ENCODE measurements at regions not wholly inside any gene's neighbourhood (a gene's known extent, or its start where the extent isn't known, plus 50 kb on each side); places are given as distances from the start of the nearest gene placed in this dataset.

DNA sequence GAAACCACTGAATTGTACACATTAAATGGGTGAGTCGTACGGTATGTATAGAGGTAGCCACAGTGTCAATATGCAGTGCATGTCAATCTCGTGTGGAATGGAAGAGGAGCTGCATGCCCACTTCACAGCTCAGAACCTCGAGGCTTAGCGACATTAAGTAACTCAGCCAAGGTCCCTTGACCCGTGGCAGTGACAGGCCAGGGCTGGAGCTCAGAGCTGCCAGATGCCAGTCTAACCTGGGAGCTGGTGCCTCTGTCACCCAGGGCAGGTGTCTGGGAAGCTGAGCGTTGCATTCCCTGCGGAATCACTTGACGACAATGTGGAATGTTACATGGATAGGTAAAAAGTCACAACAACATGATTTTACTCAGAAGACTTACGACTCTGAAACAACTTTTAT is 298.1 kb downstream of the FOXL1 start:
- Histone ChIP-seq H3K27ac (ENCODE audit: control insufficient read depth, insufficient read depth) (no peak overlapping the region), H3K4me3 (no peak overlapping the region), H3K79me2 (ENCODE audit: control insufficient read depth, insufficient read depth, low read length) (no peaks in the 10 kb centered on the region), H3K4me1 (ENCODE audit: control insufficient read depth, insufficient read depth, low read length) (no peaks in the 10 kb centered on the region), H3K4me2 (ENCODE audit: control insufficient read depth, insufficient read depth) (no peak overlapping the region), H3K27me3 (replicated peaks in 1 of 2; ENCODE audit: control insufficient read depth in 2 of 2, insufficient read depth in 2 of 2, low read length in 1 of 2) (peaks cover 0 to 3% of the 10 kb centered on the region in 2 experiments; a peak in 3 of 4 replicates), H2AFZ (ENCODE audit: control insufficient read depth, low read depth, low read length) (no peak overlapping the region), H3K36me3 (ENCODE audit: control insufficient read depth in 2 of 2, insufficient read depth in 2 of 2, low read length in 1 of 2) (no peaks in the 10 kb centered on the region), H3K9me3 (replicated peaks; ENCODE audit: control insufficient read depth, insufficient read depth, low read length) (no peaks in the 10 kb centered on the region), H3K9ac (ENCODE audit: control insufficient read depth, insufficient read depth, low read length) (no peak overlapping the region), H4K20me1 (ENCODE audit: control insufficient read depth, insufficient read depth) (no peaks in the 10 kb centered on the region)
- BruUV-seq (replicated peaks): no TSS peak
- ATAC-seq (no peak), DNase-seq (ENCODE audit: low read depth, low spot score) (no peak), FAIRE-seq (no peak)
- SMC1A ChIA-PET (ENCODE audit: uncharacterized antibody, unreplicated experiment): interaction anchor here (1.5 kb wide), 1 partner anchor 312 kb away, joined by 3 read pairs; no protein-coding TSS in a partner anchor
- RAD21 ChIA-PET (ENCODE audit: unreplicated experiment): no interaction called here
- POLR2A ChIA-PET: no interaction called here
- in situ Hi-C loops (cut with MboI): loop anchor here (10.0 kb wide), 1 partner anchor 312 kb away; the partner anchor contains the start of gene FOXC2
- WGBS (ENCODE audit: insufficient coverage, insufficient replicate concordance, low lambda C conversion rate, missing lambda C conversion rate): 27% methylated on average over 10 of the region's 10 CpGs
- CTCF ChIA-PET: interaction anchor here (1.0 to 1.8 kb wide), 3 partner anchors 117 to 312 kb away, joined by 3 to 11 read pairs (median 5); no protein-coding TSS in a partner anchor
- intact Hi-C loops (cut with micrococcal nuclease; ENCODE audit: unreplicated experiment): loop anchor here (10.0 kb wide), 1 partner anchor 188 kb away; no protein-coding TSS in a partner anchor
- TF ChIP-seq, protein P1, sequence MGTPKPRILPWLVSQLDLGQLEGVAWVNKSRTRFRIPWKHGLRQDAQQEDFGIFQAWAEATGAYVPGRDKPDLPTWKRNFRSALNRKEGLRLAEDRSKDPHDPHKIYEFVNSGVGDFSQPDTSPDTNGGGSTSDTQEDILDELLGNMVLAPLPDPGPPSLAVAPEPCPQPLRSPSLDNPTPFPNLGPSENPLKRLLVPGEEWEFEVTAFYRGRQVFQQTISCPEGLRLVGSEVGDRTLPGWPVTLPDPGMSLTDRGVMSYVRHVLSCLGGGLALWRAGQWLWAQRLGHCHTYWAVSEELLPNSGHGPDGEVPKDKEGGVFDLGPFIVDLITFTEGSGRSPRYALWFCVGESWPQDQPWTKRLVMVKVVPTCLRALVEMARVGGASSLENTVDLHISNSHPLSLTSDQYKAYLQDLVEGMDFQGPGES (IDR thresholded peaks at IDR 0.05): no peak
- TF ChIP-seq ASH2L (IDR thresholded peaks at IDR 0.05; ENCODE audit: borderline replicate concordance, low read depth): no peak
- no peak for TF ChIP-seq TARDBP (IDR thresholded peaks at IDR 0.05; ENCODE audit: borderline replicate concordance)
- no peak for TF ChIP-seq PML (IDR thresholded peaks at IDR 0.05; ENCODE audit: low read length)
- no peak for TF ChIP-seq YY1 (IDR thresholded peaks at IDR 0.05; ENCODE audit: low read depth, low read length)
- TF ChIP-seq, protein P2, sequence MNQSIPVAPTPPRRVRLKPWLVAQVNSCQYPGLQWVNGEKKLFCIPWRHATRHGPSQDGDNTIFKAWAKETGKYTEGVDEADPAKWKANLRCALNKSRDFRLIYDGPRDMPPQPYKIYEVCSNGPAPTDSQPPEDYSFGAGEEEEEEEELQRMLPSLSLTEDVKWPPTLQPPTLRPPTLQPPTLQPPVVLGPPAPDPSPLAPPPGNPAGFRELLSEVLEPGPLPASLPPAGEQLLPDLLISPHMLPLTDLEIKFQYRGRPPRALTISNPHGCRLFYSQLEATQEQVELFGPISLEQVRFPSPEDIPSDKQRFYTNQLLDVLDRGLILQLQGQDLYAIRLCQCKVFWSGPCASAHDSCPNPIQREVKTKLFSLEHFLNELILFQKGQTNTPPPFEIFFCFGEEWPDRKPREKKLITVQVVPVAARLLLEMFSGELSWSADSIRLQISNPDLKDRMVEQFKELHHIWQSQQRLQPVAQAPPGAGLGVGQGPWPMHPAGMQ (IDR thresholded peaks at IDR 0.05; ENCODE audit: borderline replicate concordance): no peak
- TF ChIP-seq SREBF2 (IDR thresholded peaks at IDR 0.05; ENCODE audit: low read length): no peak
- TF ChIP-seq, protein P3, sequence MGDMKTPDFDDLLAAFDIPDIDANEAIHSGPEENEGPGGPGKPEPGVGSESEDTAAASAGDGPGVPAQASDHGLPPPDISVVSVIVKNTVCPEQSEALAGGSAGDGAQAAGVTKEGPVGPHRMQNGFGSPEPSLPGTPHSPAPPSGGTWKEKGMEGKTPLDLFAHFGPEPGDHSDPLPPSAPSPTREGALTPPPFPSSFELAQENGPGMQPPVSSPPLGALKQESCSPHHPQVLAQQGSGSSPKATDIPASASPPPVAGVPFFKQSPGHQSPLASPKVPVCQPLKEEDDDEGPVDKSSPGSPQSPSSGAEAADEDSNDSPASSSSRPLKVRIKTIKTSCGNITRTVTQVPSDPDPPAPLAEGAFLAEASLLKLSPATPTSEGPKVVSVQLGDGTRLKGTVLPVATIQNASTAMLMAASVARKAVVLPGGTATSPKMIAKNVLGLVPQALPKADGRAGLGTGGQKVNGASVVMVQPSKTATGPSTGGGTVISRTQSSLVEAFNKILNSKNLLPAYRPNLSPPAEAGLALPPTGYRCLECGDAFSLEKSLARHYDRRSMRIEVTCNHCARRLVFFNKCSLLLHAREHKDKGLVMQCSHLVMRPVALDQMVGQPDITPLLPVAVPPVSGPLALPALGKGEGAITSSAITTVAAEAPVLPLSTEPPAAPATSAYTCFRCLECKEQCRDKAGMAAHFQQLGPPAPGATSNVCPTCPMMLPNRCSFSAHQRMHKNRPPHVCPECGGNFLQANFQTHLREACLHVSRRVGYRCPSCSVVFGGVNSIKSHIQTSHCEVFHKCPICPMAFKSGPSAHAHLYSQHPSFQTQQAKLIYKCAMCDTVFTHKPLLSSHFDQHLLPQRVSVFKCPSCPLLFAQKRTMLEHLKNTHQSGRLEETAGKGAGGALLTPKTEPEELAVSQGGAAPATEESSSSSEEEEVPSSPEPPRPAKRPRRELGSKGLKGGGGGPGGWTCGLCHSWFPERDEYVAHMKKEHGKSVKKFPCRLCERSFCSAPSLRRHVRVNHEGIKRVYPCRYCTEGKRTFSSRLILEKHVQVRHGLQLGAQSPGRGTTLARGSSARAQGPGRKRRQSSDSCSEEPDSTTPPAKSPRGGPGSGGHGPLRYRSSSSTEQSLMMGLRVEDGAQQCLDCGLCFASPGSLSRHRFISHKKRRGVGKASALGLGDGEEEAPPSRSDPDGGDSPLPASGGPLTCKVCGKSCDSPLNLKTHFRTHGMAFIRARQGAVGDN (IDR thresholded peaks at IDR 0.05): no peak
- no peak for TF ChIP-seq CBX3 (IDR thresholded peaks at IDR 0.05; ENCODE audit: borderline replicate concordance, low read depth)
- TF ChIP-seq, protein P4, sequence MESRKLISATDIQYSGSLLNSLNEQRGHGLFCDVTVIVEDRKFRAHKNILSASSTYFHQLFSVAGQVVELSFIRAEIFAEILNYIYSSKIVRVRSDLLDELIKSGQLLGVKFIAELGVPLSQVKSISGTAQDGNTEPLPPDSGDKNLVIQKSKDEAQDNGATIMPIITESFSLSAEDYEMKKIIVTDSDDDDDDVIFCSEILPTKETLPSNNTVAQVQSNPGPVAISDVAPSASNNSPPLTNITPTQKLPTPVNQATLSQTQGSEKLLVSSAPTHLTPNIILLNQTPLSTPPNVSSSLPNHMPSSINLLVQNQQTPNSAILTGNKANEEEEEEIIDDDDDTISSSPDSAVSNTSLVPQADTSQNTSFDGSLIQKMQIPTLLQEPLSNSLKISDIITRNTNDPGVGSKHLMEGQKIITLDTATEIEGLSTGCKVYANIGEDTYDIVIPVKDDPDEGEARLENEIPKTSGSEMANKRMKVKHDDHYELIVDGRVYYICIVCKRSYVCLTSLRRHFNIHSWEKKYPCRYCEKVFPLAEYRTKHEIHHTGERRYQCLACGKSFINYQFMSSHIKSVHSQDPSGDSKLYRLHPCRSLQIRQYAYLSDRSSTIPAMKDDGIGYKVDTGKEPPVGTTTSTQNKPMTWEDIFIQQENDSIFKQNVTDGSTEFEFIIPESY (IDR thresholded peaks at IDR 0.05): no peak
- TF ChIP-seq BACH1 (IDR thresholded peaks at IDR 0.05; ENCODE audit: borderline replicate concordance): no peak
- no peak for TF ChIP-seq CREM (IDR thresholded peaks at IDR 0.05; ENCODE audit: low read depth)
- no peak for TF ChIP-seq TCF3 (IDR thresholded peaks at IDR 0.05; ENCODE audit: borderline replicate concordance, insufficient read depth, low read depth, low read length)
- no peak for TF ChIP-seq ZNF24 (IDR thresholded peaks at IDR 0.05)
- TF ChIP-seq, protein P5, sequence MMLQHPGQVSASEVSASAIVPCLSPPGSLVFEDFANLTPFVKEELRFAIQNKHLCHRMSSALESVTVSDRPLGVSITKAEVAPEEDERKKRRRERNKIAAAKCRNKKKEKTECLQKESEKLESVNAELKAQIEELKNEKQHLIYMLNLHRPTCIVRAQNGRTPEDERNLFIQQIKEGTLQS (IDR thresholded peaks at IDR 0.05; ENCODE audit: borderline replicate concordance, extremely low read depth, low read depth, low read length): no peak
